ENCODE measurements at regions not wholly inside any gene's neighbourhood (a gene's known extent, or its start where the extent isn't known, plus 50 kb on each side); places are given as distances from the start of the nearest gene placed in this dataset.

- no peak for DNase-seq
Measured at GRCh38 chr18:2336690-2337392, 234.5 kb downstream of the METTL4 start.

DNA sequence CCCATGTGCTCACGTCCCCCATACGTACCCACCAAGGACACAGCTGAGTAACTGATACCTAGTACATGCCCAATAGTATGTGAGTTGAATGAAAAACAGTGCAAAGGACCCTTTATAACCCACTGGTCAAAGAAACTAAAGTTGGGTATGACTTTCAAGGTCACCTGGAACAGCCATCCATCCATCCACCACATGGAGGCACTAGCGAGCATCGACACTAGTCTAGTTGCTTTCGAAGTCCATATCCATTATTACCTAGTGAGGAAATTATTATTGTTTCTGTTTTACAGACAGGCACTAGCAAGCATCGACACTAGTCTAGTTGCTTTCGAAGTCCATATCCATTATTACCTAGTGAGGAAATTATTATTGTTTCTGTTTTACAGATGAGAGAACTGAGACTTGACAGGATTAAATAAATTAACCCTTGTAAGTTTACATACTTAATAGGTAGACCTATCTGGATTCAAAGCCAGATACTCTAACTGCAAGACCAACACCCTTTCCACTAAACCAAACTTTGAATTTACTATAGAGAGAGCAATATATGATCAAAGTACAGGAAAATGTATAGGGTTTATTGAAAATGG is 233.7 kb downstream of the METTL4 start:
- DNase-seq, result no peak

GRCh38 chr18:2338601-2339000 is 232.7 kb downstream of the METTL4 start:
- no peak for DNase-seq

- DNase-seq, result no peak
Measured at GRCh38 chr18:2340335-2340734, 231.0 kb downstream of the METTL4 start.

DNA sequence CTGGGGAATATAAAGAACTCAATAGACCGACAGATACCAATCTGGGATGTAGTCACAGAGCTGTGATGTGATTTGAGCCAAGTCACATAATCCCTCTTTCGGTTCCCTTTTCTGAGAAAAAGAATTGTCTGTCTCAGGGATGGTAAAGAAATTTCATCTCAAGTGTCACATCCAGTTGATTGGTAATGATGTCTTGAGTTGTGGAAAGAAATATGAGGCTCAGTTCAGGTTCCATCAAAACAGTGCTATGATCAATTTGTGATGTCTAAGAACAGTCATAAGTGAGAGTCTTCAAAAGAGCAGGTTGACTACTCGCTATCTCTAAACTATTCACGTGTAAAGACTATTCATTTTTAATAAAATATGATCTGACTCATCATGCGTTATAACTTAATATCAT is 223.3 kb downstream of the METTL4 start:
- no peak for DNase-seq

GRCh38 chr18:2351126-2351850 is 220.0 kb downstream of the METTL4 start:
- no peak for DNase-seq

GRCh38 chr18:2354292-2354691 is 217.0 kb downstream of the METTL4 start:
- no peak for DNase-seq

GRCh38 chr18:2356906-2357305 is 214.4 kb downstream of the METTL4 start:
- DNase-seq, result no peak

DNA sequence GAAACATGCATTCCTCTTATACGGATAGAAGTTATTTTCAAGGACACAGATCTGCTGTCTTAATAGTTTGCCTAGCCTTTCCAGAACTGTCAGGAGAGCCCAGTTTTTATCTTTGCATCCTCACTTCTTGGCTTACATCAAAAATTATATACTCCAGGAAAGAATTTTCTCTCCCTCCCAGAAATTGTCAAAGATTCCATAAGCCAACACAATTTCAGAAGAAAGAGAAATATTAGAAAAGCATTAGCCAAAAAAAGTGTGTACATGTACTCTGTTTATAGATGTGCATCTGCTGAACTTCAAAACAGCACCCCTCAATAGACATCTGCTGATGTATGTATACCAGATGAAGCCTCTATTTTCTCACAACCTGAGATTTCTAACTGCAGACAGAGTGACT is 210.4 kb downstream of the METTL4 start:
- no peak for DNase-seq

GRCh38 chr18:2368102-2368501 is 203.2 kb downstream of the METTL4 start:
- no peak for DNase-seq

GRCh38 chr18:2376707-2377106 is 194.6 kb downstream of the METTL4 start:
- no peak for DNase-seq

GRCh38 chr18:2380101-2380500 is 191.2 kb downstream of the METTL4 start:
- no peak for DNase-seq

DNA sequence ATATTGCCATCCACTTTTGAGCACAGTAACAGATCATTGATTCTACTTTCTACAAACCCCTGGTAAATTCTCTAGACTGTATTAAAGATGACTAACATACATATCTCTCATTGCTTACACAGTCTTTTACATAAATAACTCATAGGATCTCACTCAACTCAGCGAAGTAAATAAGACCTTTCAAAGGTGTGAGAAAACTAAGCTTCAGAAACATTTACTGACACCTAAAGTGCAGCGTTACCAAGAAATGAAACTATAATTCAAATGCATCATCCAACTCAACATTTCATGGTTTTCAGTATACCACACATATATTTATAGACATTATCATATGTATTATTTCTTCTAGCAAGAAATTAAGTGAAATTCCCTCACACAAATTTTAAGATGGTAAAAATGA is 189.8 kb downstream of the METTL4 start:
- no peak for DNase-seq

DNA sequence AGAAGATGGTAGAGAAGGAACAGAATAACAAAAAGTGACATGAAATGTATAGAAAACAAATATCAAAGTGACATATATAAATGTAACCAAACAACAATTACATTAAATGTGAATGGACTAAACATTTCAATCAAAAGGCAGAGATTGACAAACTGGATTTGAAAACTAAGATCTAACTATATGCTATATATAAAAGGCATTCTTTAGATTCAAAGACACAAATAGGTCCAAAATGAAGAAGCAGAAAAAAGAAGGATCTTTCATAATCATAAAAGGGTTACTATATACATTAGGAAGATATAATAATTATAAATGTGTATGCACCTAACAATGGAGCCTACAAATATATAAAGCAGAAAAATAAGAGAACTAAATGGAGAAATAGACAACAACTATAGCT is 183.7 kb downstream of the METTL4 start:
- DNase-seq, result no peak

- no peak for DNase-seq
Measured at GRCh38 chr18:2390158-2390557, 181.1 kb downstream of the METTL4 start.

DNA sequence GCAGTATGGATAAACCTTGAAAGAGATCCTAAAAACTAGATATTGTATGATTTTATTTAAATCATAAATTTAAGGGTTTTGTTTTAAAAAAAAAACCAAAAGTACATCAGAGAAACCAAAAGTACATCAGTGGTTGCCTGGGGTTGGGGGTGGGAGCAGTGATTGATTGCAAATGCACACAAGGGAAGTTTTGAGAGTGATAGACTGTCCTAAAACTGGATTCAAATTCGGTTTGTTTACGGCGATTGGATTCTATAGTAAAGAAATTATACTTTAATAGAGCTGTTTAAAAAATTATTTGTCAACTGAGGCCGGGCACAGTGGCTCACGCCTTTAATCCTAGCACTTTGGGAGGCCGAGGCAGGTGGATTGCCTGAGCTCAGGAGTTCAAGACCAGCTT is 179.8 kb downstream of the METTL4 start:
- no peak for DNase-seq

DNA sequence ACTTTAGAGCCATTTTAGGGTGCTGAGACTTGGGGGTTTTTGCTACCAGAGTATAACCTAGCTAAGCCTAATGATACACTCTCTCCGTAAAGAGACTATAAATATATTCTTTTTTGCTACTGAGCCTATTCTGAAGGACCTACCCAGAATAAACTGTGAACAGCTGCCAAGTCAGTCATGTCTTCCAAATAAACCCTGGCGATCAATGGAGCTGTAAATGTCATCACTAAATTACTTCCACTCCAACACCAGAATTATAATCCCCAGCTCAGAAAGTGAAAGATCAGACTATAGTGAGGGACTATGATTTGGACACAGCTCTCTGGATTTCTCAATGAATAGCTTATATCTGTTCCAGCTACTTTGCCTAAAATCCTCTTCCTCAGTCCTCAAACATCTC is 178.9 kb downstream of the METTL4 start:
- no peak for DNase-seq

DNA sequence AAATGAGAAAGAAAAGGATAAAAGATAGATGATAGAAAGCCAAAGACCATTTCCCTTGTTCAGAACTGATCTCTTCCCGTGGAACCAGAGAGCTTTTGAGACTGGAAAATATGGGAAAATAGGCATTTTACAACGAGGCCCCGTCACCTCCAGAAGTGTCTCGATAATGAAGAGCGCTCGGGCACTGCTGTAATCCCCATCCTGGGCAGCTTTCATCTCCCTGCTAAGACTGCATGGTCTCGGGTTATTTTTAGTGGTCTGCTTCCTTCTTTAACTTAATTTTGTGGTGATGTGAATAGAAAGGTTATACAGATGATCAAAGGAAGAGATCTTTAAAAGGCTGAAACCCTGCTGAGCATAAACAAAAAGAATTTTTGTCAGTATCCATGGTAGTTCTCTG is 176.6 kb downstream of the METTL4 start:
- DNase-seq, result no peak

- no peak for DNase-seq
Measured at GRCh38 chr18:2395427-2396161, 175.7 kb downstream of the METTL4 start.

DNA sequence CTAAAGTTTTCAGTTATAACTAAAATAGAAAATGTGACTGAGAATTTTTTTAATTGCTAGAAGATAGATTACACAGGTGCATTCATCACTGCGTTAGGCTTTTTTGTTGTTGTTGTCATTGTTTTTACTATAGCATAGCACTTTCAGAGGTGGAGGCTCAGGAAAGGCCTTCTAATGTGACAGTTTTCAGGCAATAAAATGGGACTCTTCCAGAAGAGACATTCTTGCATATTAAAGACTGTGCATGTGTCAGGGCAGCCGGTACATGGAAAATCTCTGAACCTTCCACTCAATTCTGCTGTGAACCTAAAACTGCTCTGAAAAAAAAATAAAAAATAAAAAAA is 175.2 kb downstream of the METTL4 start:
- no peak for DNase-seq

DNA sequence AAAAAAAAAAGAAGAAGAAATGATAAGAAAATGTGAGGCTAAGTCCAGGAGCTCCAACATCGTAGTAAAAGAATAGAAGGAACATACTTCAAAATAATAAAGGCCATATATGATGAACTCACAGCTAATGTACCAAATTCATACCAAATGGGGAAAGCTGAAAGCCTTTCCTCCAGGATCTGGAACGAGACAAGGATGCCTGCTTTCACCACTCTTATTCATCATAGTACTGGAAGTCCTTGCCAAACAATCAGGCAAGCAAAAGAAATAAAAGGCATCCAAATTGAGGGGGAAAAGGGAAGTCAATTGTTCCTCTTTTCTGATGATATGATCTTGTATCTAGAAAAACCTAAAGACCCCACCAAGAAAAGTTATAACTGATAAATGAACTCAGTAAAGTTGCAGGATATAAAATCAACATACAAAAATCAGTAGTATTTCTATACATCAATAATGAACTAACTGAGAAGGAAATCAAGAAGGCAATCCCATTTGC is 170.6 kb downstream of the METTL4 start:
- no peak for DNase-seq

DNA sequence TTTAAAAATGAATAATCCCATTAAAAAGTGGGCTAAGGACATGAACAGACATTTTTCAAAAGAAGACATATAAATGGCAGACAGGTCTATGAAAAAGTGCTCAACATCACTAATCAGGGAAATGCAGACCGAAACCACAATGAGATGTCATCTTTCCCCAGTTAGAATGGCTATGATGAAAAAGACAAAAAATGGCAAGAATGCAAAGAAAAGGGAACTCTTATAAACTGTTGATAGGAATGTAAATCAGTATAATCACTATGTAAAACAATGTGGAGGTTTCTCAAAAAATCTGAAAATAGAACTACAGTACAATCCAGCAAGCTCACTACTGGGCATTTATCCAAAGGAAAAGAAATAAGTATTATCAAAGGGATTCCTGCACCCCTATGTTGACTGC is 169.2 kb downstream of the METTL4 start:
- no peak for DNase-seq

- DNase-seq, result no peak
Measured at GRCh38 chr18:2406544-2406943, 164.8 kb downstream of the METTL4 start.

GRCh38 chr18:2407961-2408360 is 163.3 kb downstream of the METTL4 start:
- DNase-seq, result no peak
